Colon (tissue), 2 donors: ENCODE measurements at regions not wholly inside any gene's neighbourhood (a gene's known extent, or its start where the extent isn't known, plus 50 kb on each side); places are given as distances from the start of the nearest gene placed in this dataset.

Experiments
- FAIRE-seq: peaks from 2 replicates; lab custom pipeline; 2012; peaks lifted over from hg19 to GRCh38; lab: Jason Lieb, UNC
- donor health status: control.
- donor health status: control.

DNA sequence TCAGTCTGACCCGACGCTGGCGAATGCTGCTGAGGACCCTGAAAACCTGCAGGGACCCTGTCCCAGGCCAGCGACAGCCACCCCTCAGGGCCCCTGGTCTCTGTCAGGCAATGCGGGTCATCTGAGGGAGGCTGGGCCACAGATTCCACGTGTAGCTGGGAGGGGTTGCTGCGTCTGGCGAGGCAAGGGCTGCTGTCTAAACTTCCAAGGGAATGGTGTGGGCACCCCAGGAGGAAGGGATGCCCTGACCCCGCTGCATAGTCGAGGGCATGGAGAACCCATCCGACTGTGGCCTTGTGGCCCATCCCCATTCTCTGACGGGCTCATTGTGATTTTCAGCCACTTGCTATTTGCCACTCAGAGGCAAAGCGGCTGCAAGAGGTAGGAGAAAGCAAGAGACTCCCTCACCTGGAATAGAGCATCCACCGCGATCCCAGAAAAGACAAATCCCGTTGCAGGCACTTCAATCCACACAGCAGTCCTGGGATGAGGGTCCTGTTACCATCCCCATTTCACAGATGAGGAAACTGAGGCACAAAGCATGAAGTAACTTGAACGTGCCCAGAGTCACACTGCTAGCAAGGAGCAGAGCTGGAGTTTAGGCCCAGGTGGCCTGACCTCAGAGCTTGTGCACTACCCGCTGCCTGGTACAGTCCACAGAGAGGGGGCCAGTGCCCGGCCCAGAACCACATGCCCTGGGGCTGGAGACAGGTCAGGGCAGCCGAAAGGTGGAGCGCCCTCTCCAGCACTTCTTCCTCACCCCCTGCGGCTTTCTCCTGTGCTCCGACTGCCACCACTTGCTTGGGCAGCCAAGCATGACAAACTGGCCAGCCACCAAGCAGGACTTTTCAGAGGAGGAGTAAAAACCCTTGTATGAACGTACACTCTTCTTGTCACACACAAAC, 163.8 kb upstream of the KLF14 start:
- FAIRE-seq = no peak

DNA sequence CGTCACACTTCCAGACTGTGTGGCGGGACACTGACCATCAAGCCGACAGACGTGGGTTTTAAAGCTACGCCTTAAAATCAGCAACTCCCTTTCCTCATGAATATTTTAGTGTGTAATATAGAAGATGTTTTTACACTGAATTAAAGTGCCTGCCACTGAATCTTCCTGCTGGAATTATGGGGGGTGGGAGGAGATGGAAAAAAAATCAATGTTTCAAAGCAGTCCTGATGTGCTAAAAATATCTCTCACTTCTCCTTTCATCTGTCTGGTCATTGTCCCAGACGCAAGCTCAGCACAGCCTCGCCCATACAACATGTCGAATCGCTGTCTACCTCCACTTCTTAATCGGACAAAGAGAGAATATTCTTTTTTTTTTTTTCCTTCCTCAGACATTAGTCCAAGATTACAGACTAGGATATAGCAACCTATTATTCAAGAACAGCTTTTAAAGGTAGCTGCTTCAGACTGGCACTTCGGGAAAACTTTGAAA, 165.1 kb upstream of the KLF14 start:
- no peak for FAIRE-seq

DNA sequence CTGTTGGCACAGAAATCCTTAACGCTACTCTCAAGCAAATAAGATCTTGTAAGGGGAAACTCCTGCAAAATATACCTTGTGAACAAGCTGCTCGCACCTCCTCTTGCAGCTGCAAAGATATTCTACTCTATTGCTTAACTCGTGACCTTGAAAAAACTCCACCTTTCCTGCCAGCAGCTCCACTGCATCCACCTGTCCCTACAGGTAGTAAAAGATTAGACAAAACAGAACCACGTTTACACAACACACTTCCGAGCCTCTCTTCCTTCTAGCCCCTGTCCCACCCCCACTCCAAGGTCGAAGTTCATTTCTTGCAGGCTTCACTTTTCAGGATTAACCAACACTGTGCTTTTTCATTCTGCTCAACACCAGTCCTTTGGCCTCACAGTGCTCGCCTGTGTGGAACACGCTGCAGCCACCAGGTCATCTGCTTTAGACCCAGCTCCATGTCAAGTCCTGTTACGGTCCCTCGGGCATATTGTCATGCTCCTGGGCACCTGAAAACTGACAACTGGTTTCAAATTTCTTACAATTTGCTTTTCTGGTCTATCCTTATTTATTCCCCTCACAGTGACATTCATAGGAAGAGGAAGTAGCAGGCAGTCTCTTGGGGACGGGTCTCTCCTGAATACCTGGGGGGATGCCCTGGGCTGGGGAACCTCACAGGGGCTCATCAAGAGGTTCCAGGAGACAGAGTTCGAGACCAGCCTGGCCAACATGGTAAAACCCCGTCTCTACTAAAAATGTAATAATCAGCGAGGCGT, 165.8 kb upstream of the KLF14 start:
- FAIRE-seq = no peak

DNA sequence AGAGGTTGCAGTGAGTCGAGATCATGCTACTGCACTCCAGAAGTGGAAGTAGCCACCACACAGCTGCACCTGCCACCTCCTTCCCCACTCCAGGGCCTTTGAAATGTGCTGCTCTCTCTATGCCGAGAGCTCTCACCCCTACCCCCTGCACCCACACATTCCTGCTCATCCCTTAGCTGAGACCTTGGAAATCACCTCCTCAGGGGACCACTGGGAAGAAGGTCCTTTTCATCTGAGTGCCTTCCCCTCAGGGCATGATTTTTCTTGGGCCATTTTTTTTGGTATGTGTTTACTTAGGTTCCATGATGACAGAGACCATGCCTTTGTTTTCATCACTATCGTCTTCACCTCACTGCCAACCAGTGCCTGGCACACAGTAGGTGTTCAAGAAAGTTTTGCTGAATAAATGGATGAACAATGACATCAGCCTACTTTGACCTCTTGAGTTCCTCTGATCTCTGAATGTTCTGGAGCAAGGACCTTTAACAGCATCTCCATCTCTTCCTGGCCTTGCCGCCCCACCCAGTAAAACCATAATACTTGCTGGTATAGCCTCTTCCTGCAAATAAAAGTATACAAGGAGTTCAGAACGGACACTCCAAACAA, 166.6 kb upstream of the KLF14 start:
- FAIRE-seq = no peak

DNA sequence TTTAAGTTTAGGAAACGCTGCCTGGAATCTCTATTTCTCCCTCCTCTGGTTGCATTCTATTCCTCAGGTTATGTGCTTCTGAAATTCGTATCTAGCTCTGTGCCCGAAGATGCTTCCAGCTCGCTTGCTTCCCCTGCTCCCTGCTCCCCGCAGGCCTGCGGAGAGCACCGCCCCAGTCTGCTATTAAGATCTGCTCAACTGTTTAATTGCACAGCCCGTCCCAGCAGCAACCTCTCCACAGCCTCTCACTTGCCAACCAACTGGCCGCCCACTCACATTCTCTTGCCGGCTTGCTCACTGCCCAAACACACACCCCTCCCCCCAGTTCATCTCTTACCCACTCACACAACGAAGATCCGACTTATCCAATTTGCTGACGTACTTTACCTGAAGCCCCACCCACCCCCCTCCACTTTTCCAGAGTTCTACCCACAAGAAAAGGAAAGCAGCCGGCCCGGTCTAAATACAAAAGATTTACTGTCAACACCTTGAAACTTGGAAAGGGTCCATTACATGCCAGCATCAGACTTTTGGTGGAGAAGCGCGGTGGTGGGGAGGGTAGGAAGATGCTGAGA, 167.3 kb upstream of the KLF14 start:
- FAIRE-seq = no peak

DNA sequence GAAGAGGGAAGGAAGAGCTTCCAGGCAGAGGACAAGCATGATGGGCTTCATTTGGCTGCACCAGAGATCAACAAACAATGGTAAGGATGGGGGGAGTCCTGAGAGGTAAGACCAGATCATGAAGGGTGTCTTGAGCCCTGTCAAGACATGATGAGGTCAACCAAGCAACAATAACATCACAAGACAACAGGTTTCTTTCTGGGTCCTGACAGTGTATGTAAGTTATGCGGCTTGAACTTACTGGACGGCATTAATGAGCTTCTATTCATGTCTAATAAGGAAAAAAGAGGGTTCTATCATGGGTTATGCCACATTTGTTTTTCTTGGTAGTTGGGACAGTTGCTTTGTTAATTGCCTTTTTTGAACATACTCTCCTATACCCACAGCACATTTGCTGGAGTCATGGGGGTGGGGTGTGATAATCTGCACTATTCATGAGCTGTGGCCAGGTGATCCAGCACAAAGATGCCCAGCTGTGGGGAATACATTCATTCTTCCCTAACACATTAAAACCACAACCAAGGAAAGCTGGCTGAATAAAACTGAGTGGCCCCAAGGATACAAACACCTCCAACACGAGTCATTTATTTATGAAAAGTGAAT, 168.8 kb upstream of the KLF14 start:
- no peak for FAIRE-seq

DNA sequence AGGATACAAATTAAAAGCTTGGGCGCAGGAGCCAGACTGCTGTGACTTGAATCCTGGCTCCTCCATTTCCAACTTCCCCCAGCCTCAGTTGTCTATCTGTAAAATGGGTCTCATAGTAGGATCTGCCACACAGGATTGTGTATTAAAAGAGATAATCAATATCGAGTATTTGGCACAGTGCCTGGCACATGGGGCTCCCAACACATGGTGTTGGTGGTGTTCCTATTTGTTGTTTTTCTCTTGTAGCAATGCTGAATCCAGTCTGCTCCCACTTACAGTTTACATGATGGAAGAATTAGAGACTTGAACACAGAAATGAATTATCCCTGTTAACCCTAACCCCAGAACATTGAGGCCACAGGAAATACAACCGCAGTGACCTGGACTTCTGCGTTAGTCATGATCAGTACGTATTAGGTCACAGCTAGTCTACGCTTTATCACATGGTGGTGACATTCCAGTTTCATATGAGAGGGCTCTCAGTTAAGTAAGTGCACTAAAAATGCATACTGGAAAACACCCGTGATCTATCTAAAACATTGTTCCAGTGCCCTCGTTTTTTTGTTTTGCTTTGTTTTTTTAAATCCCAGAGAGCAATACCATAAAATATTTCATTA, 169.5 kb upstream of the KLF14 start:
- FAIRE-seq = no peak

DNA sequence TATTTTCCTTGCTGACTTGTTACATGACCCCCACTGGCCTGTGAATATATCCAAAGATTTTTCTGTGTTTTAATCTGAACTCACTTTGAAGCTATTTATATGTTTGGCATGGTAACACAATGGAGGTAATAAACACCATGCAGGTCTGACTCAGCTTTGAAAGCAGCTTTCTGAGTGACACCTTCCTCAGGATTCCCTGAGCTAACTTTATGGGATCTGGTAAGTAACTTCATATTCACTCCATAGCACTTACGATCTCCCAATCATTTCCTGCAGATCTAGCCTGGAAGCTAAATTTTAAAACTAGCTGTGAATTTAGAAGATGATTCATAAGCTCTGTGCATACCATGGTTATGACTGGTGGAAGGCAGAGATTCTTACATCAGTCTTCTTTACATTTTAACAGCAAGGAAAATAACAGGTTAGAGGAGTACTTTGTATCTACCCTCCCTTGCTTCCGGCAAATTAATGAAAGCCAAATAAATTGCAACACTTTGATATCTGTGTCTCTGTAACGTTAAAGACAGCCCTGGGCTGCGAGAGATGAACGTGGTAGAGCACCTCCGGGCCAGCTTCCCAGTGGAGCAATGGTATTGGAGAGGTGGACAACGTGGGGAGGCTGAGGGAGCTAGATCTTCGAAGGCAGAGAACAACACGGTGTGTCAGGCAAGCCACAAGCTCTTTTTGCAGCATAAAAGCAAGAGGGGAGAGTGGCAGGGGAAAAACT, 170.2 kb upstream of the KLF14 start:
- FAIRE-seq = no peak

DNA sequence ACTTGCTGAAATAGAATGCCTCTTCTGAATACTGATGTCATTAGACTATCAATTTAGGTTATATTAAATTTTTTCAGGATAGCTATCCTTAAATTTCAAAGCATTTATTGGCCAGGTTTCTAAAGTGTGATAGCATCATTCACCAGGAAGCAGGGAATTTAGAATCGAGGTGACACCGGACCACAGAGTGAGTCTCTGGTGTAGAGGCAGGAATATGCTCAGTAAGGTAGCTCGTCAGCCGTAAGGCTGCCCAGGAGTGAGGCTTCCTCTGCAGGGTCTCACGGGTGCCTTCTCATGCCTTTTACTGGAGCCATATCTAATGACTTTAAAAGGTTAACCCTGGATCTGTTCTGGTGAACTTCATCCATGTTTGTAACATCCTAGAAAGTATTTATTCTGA, 170.8 kb upstream of the KLF14 start:
- no peak for FAIRE-seq

DNA sequence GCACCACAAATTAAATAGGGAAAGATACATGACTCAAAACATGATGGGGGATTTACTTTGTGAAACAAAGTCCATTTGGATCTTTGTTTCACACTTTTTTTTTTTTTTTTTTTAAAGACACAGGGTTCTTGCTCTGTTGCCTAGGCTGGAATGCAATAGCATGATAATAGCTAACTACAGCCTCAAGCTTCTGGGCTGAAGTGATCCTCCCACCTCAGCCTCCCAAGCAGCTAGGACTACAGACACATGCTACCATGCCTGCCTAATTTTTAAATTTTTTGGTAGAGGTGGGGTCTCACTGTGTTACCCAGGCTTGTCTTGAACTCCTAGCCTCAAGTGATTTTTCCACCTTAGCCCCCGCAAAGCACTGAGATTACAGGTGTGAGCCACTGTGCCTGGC, 172.6 kb upstream of the KLF14 start:
- FAIRE-seq = no peak

DNA sequence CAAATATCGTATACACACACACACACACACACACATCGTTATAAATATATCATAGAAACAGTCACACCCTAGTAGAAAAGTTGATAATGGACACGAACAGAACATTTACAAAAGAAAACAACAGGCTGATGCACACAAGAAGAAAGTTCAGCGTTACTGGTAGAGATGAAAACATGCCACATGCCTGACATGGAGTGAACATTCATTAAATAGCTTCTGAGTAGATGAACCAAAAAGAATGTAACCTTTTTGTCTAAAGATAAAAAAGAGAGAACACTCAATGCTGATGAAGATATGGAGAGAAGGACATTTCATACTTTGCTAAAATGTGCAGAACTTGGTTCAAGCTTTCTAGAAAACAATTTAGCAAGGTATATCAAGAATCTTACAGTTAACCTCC, 173.4 kb upstream of the KLF14 start:
- no peak for FAIRE-seq

DNA sequence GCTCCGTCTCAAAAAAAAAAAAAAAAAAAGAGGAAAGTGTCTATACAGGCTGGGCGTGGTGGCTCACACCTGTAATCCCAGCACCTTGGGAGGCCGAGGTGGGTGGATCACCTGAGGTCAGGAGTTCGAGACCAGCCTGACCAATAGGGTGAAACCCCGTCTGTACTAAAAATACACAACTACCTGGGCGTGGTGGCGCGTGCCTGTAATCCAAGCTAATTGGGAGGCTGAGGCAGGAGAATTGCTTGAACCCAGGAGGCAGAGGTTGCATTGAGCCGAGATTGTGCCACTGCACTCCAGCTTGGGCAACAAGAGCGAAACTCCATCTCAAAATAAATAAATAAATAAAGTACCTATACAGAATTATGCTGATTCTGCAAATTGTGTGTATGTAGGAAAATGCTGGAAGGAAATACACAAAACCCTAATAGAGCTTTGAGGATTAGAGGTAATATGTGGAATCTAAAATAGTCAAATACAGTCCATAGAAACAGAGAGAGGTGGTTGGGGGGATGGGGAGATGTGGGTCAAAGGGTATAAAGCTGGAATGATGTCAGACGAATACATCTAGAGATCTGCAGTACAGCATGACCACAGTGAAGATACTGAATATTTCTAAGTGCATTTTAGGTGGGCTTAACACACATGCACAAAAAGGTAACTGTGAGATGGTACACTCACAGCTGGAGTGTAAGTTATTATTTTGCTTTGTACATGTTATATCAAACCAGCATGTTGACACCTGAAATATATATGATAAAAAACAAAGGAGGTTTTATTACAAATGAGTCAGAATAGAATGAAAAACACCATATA, 174.5 kb upstream of the KLF14 start:
- no peak for FAIRE-seq

DNA sequence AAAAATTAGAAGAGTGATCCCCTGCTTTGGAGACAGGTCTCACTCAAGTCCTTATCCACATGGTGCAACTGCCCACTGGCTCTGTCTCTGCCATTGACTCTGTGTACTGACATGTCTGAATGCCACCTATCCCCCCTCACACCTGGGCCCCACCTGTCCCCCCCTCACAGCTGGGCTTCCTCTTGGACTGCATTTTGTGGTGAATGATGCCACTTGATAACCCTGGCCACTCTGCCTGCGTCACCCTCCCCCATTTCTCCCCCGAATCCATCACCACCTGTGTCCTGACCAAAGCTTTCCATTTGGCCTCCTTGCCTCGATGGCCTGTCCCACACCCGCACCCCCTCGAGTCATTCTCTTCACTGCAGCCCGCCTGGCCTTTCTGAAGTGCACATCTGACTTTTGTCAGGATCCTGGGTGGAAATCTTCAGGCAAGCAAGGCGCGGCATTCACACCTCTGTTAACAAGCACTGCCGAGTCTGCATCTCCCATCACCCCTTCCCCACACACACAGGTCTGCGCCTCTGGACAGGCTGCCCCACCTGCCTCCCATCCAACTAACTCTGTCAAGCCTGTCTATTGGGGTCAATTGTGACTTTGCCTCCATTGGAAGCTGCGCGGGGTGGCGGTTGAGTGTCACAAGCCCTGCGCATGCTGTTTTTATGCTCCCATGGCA, 175.3 kb upstream of the KLF14 start:
- FAIRE-seq = no peak

DNA sequence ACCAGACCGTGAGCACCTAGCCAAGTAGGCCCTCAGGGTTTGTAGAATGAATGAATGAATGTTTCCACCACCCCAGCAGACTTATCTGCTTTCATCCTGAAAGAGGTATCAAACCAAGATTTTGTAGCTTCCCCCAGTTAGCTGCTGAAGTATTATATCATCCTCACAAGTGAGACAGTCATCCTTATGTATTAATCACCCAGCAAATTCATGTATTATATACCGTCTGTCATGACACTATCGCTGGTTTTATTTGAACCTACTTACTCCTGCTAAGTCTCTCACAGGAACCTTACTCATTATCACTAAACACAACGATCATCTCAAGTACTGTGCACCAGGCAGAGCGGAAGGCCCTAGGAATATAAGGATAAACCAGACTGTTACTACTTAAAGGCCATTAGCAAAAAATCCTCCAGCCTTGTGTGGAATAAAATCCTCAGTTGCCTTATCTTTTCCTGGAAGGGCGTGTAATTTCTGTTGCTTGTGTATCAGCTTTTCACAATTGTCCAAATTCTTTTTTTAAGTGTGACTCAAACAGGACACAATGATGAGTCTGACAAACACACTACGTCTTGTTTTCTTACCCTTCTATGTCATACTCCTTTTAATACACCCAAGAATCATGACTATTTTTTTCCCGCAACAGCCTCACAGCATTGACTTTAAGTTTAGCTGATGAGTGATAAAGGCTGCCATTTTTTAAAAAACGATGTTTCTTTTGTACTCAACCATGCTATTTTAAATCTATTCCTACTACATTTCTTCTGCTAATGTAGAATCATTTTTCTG, 176.1 kb upstream of the KLF14 start:
- FAIRE-seq = no peak

DNA sequence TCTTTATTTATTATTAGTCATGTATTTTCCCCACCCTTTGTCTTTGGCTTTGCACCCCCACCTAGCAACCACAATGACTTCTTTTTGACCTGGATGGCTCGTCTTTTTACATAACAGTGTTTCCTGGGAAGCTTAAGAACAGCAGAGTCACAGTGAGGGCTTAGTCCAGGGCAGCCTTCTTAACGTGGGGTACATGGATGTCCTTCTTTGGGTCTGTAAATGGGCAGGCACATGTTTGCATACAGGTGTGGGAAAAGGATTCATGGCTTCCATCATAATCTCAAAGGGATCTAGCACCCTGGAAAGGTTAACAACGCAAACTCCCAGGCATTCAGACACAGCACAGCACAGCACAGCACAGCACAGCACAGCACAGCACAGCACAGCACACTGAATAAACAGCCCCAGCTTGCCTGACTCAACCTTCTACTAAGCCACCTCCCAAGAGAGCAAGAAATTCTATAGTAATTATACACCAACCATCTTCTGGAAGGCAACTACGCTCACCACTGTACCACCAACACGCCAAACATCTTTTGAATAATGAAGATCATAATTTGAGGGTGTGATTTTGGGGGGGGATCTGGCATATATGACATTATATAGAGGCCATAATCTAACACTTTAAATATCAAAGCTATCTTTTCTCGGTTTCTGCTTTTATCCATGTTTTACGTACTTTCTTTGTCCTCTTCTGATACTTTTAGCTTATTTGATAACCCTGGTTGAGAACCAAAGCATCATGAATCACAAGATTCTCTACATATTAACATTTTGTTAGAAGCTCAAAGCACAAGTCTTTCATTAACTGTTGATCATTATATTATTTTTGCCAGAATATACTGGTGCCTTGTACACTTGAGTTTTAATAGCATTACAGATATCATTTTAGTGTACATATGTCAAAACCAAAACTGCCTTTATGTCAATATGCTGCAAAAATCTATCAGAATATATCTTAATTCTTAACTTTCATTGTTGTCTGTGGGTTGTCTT, 177.2 kb upstream of the KLF14 start:
- no peak for FAIRE-seq

DNA sequence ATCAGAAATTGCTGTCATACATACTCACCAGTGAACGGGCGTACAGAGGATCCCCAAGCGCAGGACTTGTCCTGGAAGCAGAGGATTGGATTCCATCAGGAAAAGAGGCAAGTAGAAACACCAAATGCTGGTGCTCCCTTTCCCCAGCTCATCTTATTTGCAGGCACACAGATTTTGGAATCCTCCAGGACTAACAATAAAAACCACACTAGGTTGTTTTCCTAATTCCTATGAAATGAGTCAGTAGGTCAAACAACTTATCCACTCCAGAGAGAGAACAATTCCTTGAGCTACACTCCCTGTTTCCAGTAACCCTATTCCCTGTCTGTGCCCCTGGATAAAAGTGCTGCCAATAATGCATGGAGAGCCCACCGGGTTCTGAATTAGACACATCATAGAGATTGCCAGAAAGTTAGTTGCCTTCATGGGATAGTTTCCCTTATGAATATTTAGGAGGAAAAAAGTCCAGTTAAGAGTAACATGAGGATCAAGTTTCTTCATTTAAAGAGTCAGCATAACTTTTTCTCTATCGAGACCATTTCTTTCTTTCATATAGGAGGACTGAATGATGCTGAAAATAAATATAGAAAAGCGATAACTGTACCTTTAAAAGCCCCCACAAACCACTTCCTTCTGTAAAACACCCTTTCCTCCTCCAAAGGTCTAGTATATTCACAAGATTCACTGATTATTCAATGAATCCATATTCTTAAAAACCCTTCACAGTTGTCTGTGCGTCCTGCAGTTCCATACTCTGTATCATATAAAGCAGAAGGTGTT, 178.3 kb upstream of the KLF14 start:
- FAIRE-seq = no peak
